SIG-M5 treated with dmso at 0.1 percent for 504 hours (cell line): ENCODE measurements at regions not wholly inside any gene's neighbourhood (a gene's known extent, or its start where the extent isn't known, plus 50 kb on each side); places are given as distances from the start of the nearest gene placed in this dataset.

Experiments used
- DNase-seq: peaks from one replicate; lab custom pipeline; 2025; ENCODE audit not compliant: unreplicated experiment; lab: John Stamatoyannopoulos, UW

GRCh38 chr12:106006940-106007339, 131.8 kb downstream of the NUAK1 start:
- DNase-seq, result no peak

- DNase-seq, result no peak
These were observed 128.0 kb downstream of the NUAK1 start for GRCh38 chr12:106010741-106011140.
